GM10248 (cell line): ENCODE measurements at regions not wholly inside any gene's neighbourhood (a gene's known extent, or its start where the extent isn't known, plus 50 kb on each side); places are given as distances from the start of the nearest gene placed in this dataset.

Experiments used
- CTCF ChIA-PET: fragments of 300-600 bp; sonication (Branson Sonifier 250); formaldehyde crosslinking; extraction: SDS; loops from one replicate; lab custom pipeline; 2021; ENCODE audit warnings: antibody characterized with exemption; lab: Yijun Ruan, JAX
- POLR2A ChIA-PET: fragments of 350-650 bp; sonication (Branson Sonifier 250); formaldehyde crosslinking; extraction: SDS; loops from one replicate; lab custom pipeline; 2020; ENCODE audit warnings: antibody characterized with exemption; lab: Yijun Ruan, JAX
- DNase-seq: peaks from one replicate; pipeline ENCODE4 v3.0.0; 2012; ENCODE audit errors: extremely low spot score
- TF ChIP-seq, protein P1 (sequence below): IDR thresholded peaks from 2 replicates; pipeline ENCODE4 v1.5.1; 2012; ENCODE audit warnings: mild to moderate bottlenecking, low read depth; ENCODE audit errors: extremely low read depth, missing control alignments, control extremely low read depth

GRCh38 chr14:85387181-85387580, 142.8 kb upstream of the FLRT2 start:
- DNase-seq = no peak
- ChIA-PET POLR2A (no interaction called here), CTCF (interaction anchor here (0.9 to 1.3 kb wide), 2 partner anchors 10 to 47 kb away, joined by 3 read pairs; no protein-coding TSS in a partner anchor)
- TF ChIP-seq, protein P1, sequence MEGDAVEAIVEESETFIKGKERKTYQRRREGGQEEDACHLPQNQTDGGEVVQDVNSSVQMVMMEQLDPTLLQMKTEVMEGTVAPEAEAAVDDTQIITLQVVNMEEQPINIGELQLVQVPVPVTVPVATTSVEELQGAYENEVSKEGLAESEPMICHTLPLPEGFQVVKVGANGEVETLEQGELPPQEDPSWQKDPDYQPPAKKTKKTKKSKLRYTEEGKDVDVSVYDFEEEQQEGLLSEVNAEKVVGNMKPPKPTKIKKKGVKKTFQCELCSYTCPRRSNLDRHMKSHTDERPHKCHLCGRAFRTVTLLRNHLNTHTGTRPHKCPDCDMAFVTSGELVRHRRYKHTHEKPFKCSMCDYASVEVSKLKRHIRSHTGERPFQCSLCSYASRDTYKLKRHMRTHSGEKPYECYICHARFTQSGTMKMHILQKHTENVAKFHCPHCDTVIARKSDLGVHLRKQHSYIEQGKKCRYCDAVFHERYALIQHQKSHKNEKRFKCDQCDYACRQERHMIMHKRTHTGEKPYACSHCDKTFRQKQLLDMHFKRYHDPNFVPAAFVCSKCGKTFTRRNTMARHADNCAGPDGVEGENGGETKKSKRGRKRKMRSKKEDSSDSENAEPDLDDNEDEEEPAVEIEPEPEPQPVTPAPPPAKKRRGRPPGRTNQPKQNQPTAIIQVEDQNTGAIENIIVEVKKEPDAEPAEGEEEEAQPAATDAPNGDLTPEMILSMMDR = no peak

GRCh38 chr14:85390236-85390635, 139.7 kb upstream of the FLRT2 start:
- TF ChIP-seq, protein P1 = no peak
- CTCF ChIA-PET = no interaction called here
- no peak for DNase-seq
- POLR2A ChIA-PET = no interaction called here

- DNase-seq = no peak
- TF ChIP-seq, protein P1 = no peak
- POLR2A ChIA-PET = no interaction called here
- CTCF ChIA-PET = no interaction called here
Measured at GRCh38 chr14:85391455-85391854, 138.5 kb upstream of the FLRT2 start.

DNA sequence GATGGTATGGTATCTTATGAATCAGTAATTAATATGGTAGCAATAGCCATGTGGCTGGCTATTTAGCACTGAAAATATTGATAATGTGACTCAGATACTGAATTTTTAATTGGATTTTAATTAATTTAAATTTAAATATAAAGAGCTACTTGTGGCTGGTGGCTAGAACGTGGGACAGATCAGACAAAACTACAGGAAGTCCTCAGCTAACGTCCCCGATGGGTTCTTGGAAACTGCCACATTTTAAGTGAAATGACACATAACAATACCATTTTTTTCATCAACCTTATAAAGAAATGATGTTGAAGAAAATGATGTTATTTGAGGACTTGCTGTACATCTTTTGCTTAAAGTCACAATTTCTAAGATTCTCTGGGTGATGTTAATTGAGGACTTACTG, 138.1 kb upstream of the FLRT2 start:
- no peak for DNase-seq
- ChIA-PET CTCF (no interaction called here), POLR2A (no interaction called here)
- TF ChIP-seq, protein P1 = no peak

- DNase-seq = no peak
- CTCF ChIA-PET = interaction anchor here (1.3 to 1.5 kb wide), 2 partner anchors 9 to 20 kb away, joined by 3 read pairs; no protein-coding TSS in a partner anchor
- TF ChIP-seq, protein P1 = no peak
- POLR2A ChIA-PET = no interaction called here
Measured at GRCh38 chr14:85399186-85399585, 130.8 kb upstream of the FLRT2 start.

GRCh38 chr14:85400678-85401077, 129.3 kb upstream of the FLRT2 start:
- CTCF ChIA-PET = no interaction called here
- POLR2A ChIA-PET = no interaction called here
- TF ChIP-seq, protein P1 = no peak
- DNase-seq = no peak

GRCh38 chr14:85401384-85401783, 128.6 kb upstream of the FLRT2 start:
- DNase-seq = no peak
- TF ChIP-seq, protein P1 = no peak
- ChIA-PET CTCF (no interaction called here), POLR2A (no interaction called here)
